Skin epidermis (tissue), 12 donors: ENCODE measurements at regions not wholly inside any gene's neighbourhood (a gene's known extent, or its start where the extent isn't known, plus 50 kb on each side); places are given as distances from the start of the nearest gene placed in this dataset.
A peak's percentile ranks its signal among the peaks of the same experiment; 100 is the strongest.

ENCODE experiments used
- H3K27ac ChIP-seq, 21 experiments: fragments of 200-600 bp; sonication (generic) in 11 of 21; one replicate each; pipeline ENCODE4 v1.5.0; 2020; ENCODE audit warnings: mild to moderate bottlenecking in 3 of 21, inconsistent platforms in 2 of 21, moderate library complexity in 2 of 21
- H3K4me3 ChIP-seq, 7 experiments: fragments of 200-600 bp; sonication (generic) in 2 of 7; one replicate each; pipeline ENCODE4 v1.5.0; 2020; ENCODE audit warnings: inconsistent platforms in 2 of 7, mild to moderate bottlenecking in 2 of 7, moderate library complexity in 1 of 7

- no peak overlapping the region for H3K4me3 ChIP-seq
- no peak overlapping the region for H3K27ac ChIP-seq
Measured at GRCh38 chr6:40915165-40915564, 123.9 kb downstream of the UNC5CL start.

- Histone ChIP-seq H3K27ac (no peak overlapping the region), H3K4me3 (no peak overlapping the region)
Measured at GRCh38 chr6:40914005-40914404, 125.0 kb downstream of the UNC5CL start.

GRCh38 chr6:40912158-40912946 lies 126.7 kb downstream of the UNC5CL start:
- Histone ChIP-seq H3K27ac (no peak overlapping the region), H3K4me3 (no peak overlapping the region)

GRCh38 chr6:40910260-40910893 lies 128.6 kb downstream of the UNC5CL start:
- Histone ChIP-seq H3K27ac (no peak overlapping the region), H3K4me3 (no peak overlapping the region)

- H3K27ac ChIP-seq = no peak overlapping the region
- H3K4me3 ChIP-seq = no peak overlapping the region
Measured at GRCh38 chr6:40909811-40910210, 129.2 kb downstream of the UNC5CL start.

- H3K27ac ChIP-seq = peak overlapping the region in 1 of 21 experiments; percentile 2
Measured at GRCh38 chr6:40907198-40907701, 131.8 kb downstream of the UNC5CL start.

GRCh38 chr6:40906759-40907158 lies 132.3 kb downstream of the UNC5CL start:
- Histone ChIP-seq H3K4me3 (no peak overlapping the region), H3K27ac (peak overlapping the region in 1 of 21 experiments; percentile 2)

More at GRCh38 chr6:40907198-40907701, 131.8 kb downstream of the UNC5CL start:
- no peak overlapping the region for H3K4me3 ChIP-seq

- Histone ChIP-seq H3K27ac (no peak overlapping the region), H3K4me3 (no peak overlapping the region)
Measured at GRCh38 chr6:40904583-40905194, 134.3 kb downstream of the UNC5CL start.

GRCh38 chr6:40903456-40903855 lies 135.6 kb downstream of the UNC5CL start:
- Histone ChIP-seq H3K27ac (no peak overlapping the region), H3K4me3 (no peak overlapping the region)

- Histone ChIP-seq H3K4me3 (no peak overlapping the region), H3K27ac (peak overlapping the region in 1 of 21 experiments; percentile 10)
Measured at GRCh38 chr6:40901322-40902055, 137.5 kb downstream of the UNC5CL start.

GRCh38 chr6:40900791-40901190 lies 138.2 kb downstream of the UNC5CL start:
- Histone ChIP-seq H3K4me3 (no peak overlapping the region), H3K27ac (peak overlapping the region in 1 of 21 experiments; percentile 10)

GRCh38 chr6:40899684-40900155 lies 139.3 kb downstream of the UNC5CL start:
- Histone ChIP-seq H3K27ac (no peak overlapping the region), H3K4me3 (no peak overlapping the region)

- Histone ChIP-seq H3K4me3 (no peak overlapping the region), H3K27ac (no peak overlapping the region)
Measured at GRCh38 chr6:40898073-40898472, 140.9 kb downstream of the UNC5CL start.

- no peak overlapping the region for H3K27ac ChIP-seq
- no peak overlapping the region for H3K4me3 ChIP-seq
Measured at GRCh38 chr6:40897390-40898003, 141.5 kb downstream of the UNC5CL start.

GRCh38 chr6:40896696-40897095 lies 142.3 kb downstream of the UNC5CL start:
- Histone ChIP-seq H3K4me3 (no peak overlapping the region), H3K27ac (no peak overlapping the region)

GRCh38 chr6:40894962-40895799 lies 143.8 kb downstream of the UNC5CL start:
- Histone ChIP-seq H3K27ac (no peak overlapping the region), H3K4me3 (no peak overlapping the region)

- Histone ChIP-seq H3K4me3 (no peak overlapping the region), H3K27ac (no peak overlapping the region)
Measured at GRCh38 chr6:40893021-40893420, 146.0 kb downstream of the UNC5CL start.

- Histone ChIP-seq H3K4me3 (no peak overlapping the region), H3K27ac (no peak overlapping the region)
Measured at GRCh38 chr6:40892223-40892622, 146.8 kb downstream of the UNC5CL start.

- no peak overlapping the region for H3K4me3 ChIP-seq
- H3K27ac ChIP-seq = no peak overlapping the region
Measured at GRCh38 chr6:40891686-40892085, 147.3 kb downstream of the UNC5CL start.
